Thymus (tissue), 11 donors: ENCODE measurements at regions not wholly inside any gene's neighbourhood (a gene's known extent, or its start where the extent isn't known, plus 50 kb on each side); places are given as distances from the start of the nearest gene placed in this dataset.
"Not testable (repeated sequence)": the region's sequence is repeated elsewhere in the genome, so short reads cannot be mapped to it uniquely, and the experiment has no call there.

Experiments
- DNase-seq, 9 donors: peaks; one replicate each; pipeline ENCODE4 v3.0.0-alpha.2; 2013; ENCODE audit warnings: low spot score in 9 of 9, low read depth in 6 of 9, missing footprints in 1 of 9
- H3K27ac ChIP-seq, 2 donors: one replicate each; pipeline ENCODE4 v1.5.1; 2013; ENCODE audit warnings: control low read depth in 1 of 2, low read depth in 1 of 2, low read length in 1 of 2, mild to moderate bottlenecking in 1 of 2, moderate library complexity in 1 of 2
- H3K27me3 ChIP-seq, 2 donors: one replicate each; pipeline ENCODE4 v1.5.1; 2013; ENCODE audit warnings: low read length in 1 of 2; ENCODE audit not compliant: control insufficient read depth in 2 of 2, insufficient read depth in 1 of 2
- H3K36me3 ChIP-seq, 2 donors: one replicate each; pipeline ENCODE4 v1.5.1; 2013; ENCODE audit warnings: low read length in 1 of 2, mild to moderate bottlenecking in 1 of 2, moderate library complexity in 1 of 2; ENCODE audit not compliant: control insufficient read depth in 2 of 2, insufficient read depth in 2 of 2
- H3K4me1 ChIP-seq, 2 donors: one replicate each; pipeline ENCODE4 v1.5.1; 2013; ENCODE audit warnings: low read length in 2 of 2; ENCODE audit not compliant: control insufficient read depth in 2 of 2, insufficient read depth in 2 of 2
- H3K4me3 ChIP-seq, 2 donors: one replicate each; pipeline ENCODE4 v1.5.1; 2013; ENCODE audit warnings: low read length in 2 of 2, control low read depth in 1 of 2, mild to moderate bottlenecking in 1 of 2
- H3K9me3 ChIP-seq, 2 donors: one replicate each; pipeline ENCODE4 v1.5.1; 2013; ENCODE audit warnings: low read length in 1 of 2, mild to moderate bottlenecking in 1 of 2; ENCODE audit not compliant: control insufficient read depth in 2 of 2, insufficient read depth in 1 of 2
- WGBS: extraction: QIAGEN DNeasy Blood & Tissue Kit; methylation state at CpG from one replicate; pipeline ENCODE4 v1.1.7; 2013; 5-methylcytosine and 5-hydroxymethylcytosine counted together
- donor health status: healthy.

DNA sequence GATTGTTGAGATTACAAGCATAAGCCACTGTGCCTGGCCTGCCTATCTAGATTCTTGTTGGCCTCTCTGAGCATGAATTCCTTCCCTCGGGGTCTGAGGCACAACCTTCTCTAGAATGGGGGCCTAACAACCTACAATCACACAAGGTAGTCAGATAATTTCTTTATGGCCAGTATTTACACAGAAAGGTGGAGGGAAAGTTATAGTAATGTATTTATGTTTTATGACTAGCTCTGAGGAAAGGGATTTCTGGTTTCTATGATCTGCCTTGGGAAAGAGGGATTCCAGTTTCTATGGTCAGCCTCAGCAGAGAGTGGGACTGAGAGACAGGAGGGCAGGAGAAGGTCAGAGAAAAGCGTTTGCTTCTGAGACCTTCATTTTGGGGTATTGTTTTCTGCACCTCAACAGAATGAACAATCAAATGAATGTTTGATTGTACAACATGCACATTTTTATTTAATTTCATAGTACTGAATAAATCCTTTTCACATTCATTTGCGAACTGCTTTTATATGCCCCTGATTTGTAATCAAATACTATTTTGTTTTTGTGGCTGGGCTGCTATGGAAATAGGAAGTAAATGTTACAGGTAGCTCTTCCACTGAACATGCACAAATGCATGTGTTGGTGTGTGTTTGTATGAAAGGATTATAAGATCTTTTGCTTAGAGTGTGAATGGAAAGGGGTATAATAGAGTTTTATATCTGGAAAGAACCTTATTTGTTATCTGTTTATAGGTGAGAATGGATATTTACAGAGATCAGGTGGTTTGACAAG lies 499.7 kb upstream of the RGS6 start:
- H3K4me1 ChIP-seq: peaks cover 5% of the 10 kb centered on the region in 2 donors
- H3K36me3 ChIP-seq: no peaks in the 10 kb centered on the region
- DNase-seq: no peak
- H3K27ac ChIP-seq: no peak overlapping the region
- 95% methylated on average over 3 of the region's 3 CpGs for WGBS
- no peak overlapping the region for H3K4me3 ChIP-seq
- no peaks in the 10 kb centered on the region for H3K27me3 ChIP-seq
- H3K9me3 ChIP-seq: no peaks in the 10 kb centered on the region

DNA sequence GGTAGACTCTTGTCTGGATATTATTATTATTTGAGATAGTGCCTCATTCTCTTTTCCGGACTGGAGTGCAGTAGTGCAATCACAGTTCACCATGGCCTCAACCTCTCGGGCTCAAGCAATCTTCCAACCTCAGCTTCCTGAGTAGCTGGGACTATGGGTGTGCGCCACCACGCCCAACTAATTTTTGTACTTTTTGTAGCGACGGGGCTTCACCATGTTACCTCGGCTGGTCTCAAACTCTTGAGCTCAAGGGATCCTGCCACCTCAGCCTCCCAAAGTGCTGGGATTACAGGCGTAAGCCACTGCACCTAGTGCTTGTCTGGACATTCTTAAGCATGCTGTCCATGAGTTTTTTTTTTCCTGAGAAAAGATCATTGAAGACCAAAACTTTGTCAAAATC lies 498.9 kb upstream of the RGS6 start:
- no peaks in the 10 kb centered on the region for H3K27me3 ChIP-seq
- 99% methylated on average over 8 of the region's 8 CpGs for WGBS
- no peak overlapping the region for H3K4me3 ChIP-seq
- H3K27ac ChIP-seq: no peak overlapping the region
- no peaks in the 10 kb centered on the region for H3K36me3 ChIP-seq
- H3K9me3 ChIP-seq: no peaks in the 10 kb centered on the region
- no peak for DNase-seq
- peaks cover 5% of the 10 kb centered on the region in 2 donors for H3K4me1 ChIP-seq

DNA sequence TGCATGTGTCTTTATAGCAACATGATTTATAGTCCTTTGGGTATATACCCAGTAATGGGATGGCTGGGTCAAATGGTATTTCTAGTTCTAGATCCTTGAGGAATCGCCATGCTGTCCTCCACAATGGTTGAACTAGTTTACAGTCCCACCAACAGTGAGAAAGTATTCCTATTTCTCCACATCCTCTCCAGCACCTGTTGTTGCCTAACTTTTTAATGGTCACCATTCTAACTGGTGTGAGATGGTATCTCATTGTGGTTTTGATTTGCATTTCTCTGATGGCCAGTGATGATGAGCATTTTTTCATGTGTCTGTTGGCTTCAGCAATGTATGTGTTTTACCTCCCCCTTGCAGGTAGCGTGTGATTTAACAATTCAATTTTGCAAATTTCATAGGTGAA lies 496.6 kb upstream of the RGS6 start:
- WGBS: 100% methylated on average over 2 of the region's 2 CpGs
- not testable (repeated sequence) for H3K4me1 ChIP-seq, H3K27ac ChIP-seq, H3K36me3 ChIP-seq, H3K27me3 ChIP-seq, H3K9me3 ChIP-seq, H3K4me3 ChIP-seq, DNase-seq

DNA sequence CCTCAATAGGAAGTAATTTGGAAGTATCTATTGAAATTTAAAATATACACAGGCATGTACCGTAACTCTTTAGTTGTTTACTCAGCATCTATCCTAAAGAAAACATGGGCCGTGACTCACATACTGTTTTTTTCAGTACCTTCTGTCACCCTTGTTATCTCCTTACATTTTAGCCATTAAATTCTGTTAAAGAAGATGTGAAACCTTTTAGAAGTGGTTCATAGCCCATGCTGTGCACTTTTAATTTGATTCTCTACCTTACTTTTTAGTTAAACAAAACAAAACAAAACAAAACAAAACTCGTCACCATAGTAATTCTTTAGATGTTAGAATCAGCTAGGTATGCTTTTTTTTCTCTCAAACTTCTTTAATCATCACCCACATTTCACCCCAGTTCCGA lies 494.4 kb upstream of the RGS6 start:
- Histone ChIP-seq H3K4me1 (peaks cover 0 to 4% of the 10 kb centered on the region in 2 donors), H3K27ac (no peak overlapping the region), H3K9me3 (no peaks in the 10 kb centered on the region), H3K27me3 (no peaks in the 10 kb centered on the region), H3K36me3 (no peaks in the 10 kb centered on the region), H3K4me3 (no peak overlapping the region)
- WGBS: 96% methylated on average over 4 of the region's 4 CpGs
- no peak for DNase-seq

DNA sequence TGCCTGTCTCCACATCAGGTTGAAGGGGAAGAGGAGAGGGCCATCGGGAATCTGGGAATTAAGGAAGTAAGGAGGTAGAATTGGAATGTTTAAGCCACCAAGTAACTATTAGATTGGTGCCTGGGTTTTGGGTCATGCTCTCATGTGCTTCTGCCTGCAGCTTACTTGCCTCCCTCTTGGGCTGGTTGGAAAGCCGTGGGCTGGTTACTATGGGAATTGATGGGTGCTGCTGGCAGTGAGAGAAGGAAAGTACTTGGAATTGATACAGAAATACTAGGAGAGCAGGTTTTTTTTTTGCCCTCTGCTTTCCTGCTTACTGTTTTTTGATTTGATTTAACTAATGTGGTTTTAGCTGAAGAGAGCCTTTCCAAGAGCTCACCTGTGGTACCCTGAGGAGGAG lies 493.5 kb upstream of the RGS6 start:
- no peak for DNase-seq
- no peak overlapping the region for H3K27ac ChIP-seq
- H3K27me3 ChIP-seq: no peaks in the 10 kb centered on the region
- H3K9me3 ChIP-seq: no peaks in the 10 kb centered on the region
- H3K4me3 ChIP-seq: no peak overlapping the region
- H3K4me1 ChIP-seq: peaks cover 0 to 4% of the 10 kb centered on the region in 2 donors
- WGBS: 45% methylated on average over 2 of the region's 2 CpGs
- H3K36me3 ChIP-seq: no peaks in the 10 kb centered on the region

DNA sequence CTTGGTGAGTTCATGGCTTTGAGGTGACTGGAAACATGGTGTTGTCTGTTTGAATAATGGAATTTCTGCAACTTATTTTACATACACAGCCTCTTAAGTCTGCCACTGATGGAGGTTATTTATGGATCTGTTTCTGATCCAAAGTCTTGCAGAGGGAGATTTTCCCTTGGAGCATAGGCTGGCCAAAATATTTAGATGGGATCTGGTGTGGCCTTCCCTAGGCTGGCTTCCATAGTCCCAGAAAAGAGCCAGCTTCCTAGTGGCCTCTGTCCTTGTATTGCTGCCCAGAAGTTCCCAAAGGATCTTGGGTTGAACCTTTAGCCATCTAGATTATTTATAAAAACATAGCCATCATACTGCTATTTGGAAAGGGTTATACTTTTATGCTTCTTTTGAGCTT lies 491.1 kb upstream of the RGS6 start:
- peaks cover 0 to 4% of the 10 kb centered on the region in 2 donors for H3K4me1 ChIP-seq
- no peak for DNase-seq

DNA sequence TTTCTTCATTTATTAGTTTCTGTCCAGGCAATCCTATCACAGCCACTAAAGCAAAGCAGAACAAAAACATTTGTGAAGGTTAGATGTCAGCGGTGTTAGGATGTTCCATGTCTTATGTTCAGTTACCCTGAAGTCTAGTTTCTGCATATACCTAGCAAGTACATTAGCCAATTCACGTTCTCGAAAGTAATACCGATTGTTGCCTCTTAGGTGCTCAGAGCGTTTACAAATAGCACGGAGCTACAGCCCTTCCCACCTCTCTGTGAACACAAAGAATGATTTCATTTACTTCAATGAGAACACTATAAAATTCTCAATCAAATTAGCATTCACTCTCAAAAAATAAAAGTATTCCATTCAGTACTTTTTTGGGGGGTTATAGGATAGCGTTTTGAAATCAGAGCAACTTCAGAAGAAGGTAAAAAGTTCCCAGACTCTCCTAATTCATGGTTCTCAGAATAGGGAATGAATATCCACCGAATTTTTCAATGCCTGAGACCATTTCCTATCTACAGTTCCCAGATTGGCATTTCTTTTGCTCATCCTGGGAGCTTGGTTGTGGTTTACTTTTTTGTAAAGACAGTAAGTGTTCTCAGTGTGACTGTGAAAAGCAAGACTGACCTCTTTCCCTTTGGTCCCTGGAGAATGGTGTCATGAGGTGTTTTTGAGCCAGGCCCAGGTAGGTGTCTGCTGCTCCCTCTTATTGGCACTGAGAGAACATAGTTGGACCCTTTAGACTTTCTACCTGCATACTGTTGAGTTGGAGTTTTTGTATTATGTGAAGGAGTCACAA lies 488.0 kb upstream of the RGS6 start:
- no peak for DNase-seq
- Histone ChIP-seq H3K27me3 (no peaks in the 10 kb centered on the region), H3K27ac (no peak overlapping the region), H3K4me3 (no peak overlapping the region), H3K36me3 (no peaks in the 10 kb centered on the region), H3K9me3 (no peaks in the 10 kb centered on the region), H3K4me1 (no peaks in the 10 kb centered on the region)
- 98% methylated on average over 8 of the region's 8 CpGs for WGBS

More for the DNA sequence above, 491.1 kb upstream of the RGS6 start:
- Histone ChIP-seq H3K4me3 (no peak overlapping the region), H3K27me3 (no peaks in the 10 kb centered on the region), H3K27ac (no peak overlapping the region), H3K36me3 (no peaks in the 10 kb centered on the region), H3K9me3 (no peaks in the 10 kb centered on the region)

DNA sequence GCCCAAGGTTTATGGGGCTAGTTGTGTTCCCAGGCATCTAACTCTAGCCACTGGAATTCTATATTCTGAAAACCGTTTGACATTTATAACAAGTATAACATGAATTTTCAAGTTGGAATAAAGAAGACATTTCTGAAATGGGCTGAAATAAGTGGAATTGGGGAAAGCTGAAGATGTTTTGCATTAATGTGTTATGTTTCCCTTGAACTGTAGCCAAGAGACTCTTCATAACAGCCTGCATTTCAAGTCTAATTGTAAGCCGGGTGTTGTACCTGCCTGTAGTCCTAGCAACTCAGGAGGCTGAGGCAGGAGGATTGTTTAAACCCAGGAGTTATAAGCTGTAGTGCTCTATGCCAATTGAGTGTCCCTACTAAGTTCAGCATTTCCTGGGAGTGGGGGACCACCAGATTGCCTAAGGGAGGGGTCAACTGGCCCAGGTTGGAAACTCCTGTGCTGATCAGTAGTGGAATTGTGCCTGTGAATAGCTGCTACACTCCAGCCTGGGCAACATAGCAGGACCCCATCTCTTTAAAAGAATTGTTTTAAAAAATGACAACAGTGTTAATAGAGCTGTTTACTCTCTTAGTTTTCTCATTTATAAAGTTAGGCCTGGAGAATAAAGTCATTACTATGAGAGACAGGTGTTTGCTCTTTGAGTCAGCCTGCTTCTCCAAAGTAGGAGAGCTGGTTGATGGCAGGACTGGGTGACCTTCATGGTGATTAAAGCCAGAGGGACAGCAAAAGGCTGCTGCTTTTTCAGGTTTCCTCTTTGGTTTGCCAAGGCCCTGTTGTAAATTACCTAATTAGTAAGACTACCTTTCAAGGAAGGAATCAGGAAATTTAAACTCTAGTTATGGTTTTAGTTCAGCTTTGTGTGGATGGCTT lies 483.6 kb upstream of the RGS6 start:
- no peaks in the 10 kb centered on the region for H3K9me3 ChIP-seq
- H3K27me3 ChIP-seq: no peaks in the 10 kb centered on the region
- no peak overlapping the region for H3K27ac ChIP-seq
- H3K36me3 ChIP-seq: no peaks in the 10 kb centered on the region
- DNase-seq: no peak
- H3K4me3 ChIP-seq: no peak overlapping the region
- 98% methylated on average over 2 of the region's 2 CpGs for WGBS
- no peaks in the 10 kb centered on the region for H3K4me1 ChIP-seq
